ENCODE measurements at regions not wholly inside any gene's neighbourhood (a gene's known extent, or its start where the extent isn't known, plus 50 kb on each side); places are given as distances from the start of the nearest gene placed in this dataset.
A peak's percentile ranks its signal among the peaks of the same experiment; 100 is the strongest.
"Not testable (repeated sequence)": the region's sequence is repeated elsewhere in the genome, so short reads cannot be mapped to it uniquely, and the experiment has no call there.

DNA sequence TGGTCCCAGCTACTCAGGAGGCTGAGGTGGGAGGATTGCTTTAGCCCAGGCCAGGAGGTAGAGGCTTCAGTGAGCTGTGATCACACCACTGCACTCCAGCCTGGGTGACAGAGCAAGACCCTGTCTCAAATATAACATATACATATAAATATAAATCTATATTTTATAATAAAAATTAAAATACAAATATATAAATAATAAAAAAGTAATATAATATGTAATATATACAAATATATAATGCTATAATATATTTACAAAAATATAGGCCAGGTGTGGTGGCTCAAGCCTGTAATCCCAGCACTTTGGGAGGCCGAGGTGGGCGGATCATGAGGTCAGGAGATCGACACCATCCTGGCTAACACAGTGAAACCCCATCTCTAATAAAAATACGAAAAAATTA is 131.4 kb downstream of the MFAP3L start:
- DNase-seq (ENCODE audit: low spot score): not testable (repeated sequence)

DNA sequence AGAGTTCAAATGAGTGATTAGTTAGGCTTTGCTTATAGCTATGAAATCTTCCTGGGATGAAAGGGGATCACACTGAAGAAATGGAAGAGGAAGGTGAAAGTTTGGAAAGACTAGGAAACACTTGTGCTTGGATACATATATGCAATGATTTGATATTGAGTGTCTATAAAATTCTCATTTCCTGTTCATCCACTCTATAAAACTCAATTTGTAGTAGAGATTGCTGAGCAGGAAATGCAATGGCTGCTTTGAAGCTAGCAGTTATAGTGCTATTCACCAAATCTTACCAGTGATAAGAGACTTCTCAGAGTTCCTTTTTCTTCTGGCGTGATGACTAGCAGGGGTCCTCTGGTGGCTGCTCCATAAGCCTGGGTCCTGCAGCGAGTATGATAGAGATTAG is 128.1 kb upstream of the HPF1 start:
- DNase-seq (ENCODE audit: low spot score): no peak

DNA sequence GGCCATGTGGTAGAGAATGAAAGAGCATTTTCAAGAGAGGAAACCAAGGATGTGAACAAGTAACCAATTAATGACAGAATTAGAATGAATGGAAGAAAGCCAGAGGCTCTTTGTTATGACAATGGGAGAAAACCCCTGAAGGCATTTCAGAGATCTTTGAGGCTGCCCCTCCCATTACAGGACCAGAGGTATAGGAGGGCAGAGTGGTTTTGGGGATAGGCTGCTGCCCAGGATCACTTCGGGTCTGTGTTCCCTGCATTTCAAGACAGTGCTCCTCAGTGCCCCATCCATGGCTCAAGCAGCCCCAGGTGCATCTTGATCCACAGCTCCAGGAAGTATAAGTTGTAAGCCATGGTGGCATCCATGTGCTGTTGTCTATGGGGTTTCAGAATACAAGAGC is 124.0 kb upstream of the HPF1 start:
- DNase-seq (ENCODE audit: low spot score): no peak

DNA sequence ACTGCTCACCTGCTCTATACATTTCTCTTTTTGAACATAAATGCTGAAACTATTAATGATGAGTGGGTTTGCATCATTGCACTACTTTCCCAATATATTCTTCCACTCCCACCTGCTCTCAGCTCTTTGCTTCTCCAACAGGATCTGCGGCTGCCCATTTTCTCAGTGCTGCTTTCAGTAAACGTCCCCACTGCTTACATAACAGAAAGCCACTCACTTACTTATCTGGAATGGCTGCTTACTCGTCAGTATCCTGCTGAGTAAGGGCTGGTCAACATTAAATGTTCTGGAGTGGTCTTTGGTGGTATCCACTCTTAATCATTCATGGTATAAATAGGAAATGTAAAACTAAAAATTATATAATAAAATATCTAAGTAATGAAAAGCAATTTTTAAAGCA is 112.8 kb upstream of the HPF1 start:
- DNase-seq (ENCODE audit: low spot score): no peak

DNA sequence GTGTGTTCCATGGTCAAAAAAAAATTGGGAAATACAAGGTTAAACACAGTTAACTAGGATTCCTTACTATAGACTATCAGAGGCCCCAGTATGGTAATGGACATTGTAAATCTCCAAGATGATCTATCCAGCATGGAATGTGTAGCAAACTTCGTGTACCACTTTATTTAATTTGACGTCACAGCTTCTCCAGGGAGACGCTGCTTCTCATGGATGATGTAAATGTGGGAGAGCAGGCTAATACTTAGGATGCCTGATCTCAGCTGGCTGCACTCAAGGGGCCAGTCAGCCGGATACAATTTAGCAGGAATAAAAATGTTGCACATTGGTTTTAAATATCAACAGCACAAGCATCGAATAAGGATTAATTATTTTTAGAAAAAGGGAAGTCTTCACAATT is 111.7 kb upstream of the HPF1 start:
- DNase-seq (ENCODE audit: low spot score): no peak

DNA sequence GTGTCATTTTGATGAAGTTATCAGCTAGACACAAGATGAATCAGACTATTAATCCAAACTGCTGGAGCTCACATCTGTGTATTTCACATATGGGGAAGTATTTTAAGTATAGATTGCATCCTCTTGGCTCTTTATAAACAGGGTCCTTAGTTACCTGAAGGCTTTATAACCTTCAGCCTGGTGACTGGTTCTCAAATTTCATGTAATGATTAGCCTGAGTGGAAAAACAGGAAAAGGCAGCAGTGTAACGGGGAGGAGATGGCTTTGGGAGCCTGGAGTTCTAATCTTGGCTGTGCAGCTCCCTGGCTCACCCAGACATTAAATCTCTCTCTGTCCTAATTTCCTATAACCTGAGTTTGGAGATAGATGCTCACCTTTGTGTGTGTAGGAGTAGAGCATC is 103.8 kb upstream of the HPF1 start:
- DNase-seq (ENCODE audit: low spot score): no peak

DNA sequence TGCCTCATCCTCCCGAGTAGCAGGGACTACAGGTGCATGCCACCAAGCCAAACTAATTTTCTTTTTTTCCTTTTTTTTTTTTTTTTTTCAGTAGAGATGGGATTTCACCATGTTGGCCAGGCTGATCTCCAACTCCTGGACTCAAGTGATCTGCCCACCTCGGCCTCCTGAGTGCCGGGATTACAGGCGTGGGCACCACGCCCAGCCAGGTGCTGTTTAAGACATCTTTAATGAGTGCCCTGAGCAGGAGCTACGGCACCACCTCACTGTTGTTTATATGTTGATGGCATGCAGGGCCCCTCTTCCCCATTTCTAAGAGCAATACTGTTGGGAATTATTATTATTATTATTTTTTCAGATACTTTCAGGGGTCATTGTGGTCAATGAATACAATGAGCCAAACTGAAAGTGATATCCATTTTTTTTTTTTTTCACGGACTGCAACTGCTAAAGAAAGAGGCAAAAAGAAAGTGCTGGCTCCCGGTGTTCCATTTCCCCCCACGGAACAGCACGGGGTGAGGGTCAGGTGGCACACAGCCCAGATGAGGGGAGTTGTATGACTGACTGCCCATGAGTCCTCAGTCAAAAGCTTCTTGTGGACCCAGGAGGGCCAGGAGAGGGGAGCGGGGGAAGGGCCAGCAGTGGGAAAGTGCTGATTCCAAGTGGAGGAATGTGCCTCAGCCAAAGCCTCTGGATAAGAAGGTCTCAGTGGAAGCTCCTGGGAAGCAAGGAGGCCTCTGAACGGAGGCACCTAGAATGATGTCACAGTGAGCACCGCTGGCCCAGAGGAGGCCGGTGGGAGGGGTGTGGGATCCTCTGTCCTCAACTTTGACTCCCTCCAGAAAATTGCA is 101.8 kb upstream of the HPF1 start:
- DNase-seq (ENCODE audit: low spot score): no peak

DNA sequence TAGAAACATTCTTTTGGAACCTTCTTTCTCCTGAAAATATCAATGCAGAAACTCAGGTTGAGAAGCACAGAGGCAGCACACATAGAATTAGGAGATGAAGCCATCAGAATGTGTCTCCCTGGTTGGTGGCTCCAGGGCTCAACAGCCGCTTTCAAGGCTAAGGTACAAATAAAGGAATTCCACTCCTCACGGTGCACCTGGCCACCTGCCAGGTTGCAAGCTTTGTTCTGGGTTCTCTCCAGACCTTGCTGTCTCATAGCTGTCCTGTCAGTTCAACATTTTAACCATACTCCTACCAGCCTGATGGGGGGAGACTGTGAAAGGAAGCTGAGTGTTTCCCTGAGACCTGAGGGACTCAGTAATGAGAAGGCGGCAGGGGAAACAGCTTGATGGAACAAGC is 96.3 kb upstream of the HPF1 start:
- DNase-seq (ENCODE audit: low spot score): no peak

DNA sequence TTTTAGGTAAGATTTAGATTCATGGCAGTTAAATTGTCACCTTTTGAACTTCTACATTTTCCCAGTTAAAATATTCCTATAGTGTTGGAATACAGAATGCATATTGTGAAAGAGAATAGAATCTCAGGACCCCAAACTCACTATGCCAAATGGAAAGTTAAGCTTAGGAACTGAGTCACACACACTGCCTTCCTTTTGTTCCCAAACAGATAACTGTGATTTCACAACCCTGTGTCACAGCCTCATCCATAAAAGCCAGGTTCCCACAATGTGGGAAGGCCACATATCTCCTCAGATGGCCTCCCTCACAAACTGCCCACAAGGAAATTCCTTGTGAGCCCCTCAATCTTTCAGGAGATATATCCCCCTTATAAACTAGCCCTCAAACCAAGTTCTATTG is 94.7 kb upstream of the HPF1 start:
- DNase-seq (ENCODE audit: low spot score): no peak

DNA sequence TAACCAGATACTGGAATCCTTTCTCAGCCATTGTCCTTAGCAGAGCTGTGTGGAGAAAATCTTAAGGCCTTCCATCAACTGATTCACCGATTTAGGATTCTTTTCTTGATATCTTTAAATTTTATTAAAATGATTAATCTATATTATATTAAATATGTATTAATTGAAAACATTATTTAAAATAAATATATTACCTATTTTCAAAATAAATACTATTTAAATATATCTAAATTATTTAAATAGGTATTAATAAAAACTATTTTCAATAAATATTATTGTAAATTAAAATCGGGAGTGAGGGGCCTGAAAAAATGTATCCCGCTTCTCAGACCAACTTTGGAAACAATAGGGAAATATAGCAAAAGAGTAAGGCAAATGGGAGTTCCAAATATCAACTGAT is 94.0 kb upstream of the HPF1 start:
- DNase-seq (ENCODE audit: low spot score): no peak

DNA sequence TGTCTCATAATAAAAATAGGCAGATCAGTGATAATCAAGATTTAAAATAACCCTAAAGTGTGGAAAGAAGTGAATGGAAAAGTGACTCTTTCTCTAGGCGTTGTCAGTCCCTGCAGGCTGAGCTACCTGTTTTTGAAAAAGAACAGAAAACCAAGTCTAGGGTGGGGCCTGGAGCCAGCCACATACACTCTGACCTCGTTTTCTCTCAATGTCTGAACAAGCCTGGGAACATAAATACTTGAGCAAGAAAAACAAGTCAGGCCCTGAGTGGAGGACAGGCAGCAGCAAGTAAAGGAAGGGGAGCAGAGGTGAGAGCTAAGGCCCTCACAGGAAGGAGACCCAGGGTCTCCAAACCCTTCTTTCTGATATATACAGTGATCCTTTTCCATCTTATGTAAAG is 91.7 kb upstream of the HPF1 start:
- DNase-seq (ENCODE audit: low spot score): no peak

DNA sequence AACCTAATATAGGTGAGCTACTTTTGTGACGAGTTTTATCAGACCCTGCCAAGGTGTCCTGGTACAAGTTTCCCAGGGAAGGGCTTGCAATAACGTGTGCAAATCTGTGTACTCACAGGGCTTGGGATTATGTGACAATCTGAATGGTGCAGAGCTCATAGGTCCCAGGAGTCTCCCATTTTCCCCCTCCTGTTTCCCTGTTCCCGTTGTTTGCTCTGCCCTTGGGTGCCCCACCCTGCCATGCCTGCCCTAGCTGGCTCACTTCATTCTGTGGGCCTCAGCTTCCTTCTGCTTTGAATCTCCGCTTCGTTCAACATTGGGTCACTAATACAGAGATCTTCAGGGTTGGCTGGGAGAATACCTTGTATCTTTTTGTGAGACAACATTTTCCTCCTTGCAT is 90.3 kb upstream of the HPF1 start:
- DNase-seq (ENCODE audit: low spot score): no peak

DNA sequence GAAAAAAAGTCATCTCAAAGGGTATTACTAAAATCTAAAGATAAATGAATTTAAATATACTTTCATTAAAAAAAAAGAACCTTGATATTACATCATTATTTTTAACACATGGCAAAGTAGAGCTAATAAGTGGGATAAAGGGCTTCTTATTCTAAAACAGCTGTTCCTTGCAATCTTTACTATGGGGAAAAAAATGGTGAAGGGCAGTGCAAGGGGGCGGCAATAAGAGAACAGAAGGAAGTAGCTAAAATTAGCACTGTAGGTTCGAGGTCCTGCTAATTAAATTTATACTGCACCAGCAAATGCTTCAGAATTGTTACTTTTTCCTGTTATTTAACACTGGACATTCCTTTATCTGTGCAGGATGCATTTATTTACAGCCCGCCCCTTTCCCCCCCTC is 89.4 kb upstream of the HPF1 start:
- no peak for DNase-seq (ENCODE audit: low spot score)

DNA sequence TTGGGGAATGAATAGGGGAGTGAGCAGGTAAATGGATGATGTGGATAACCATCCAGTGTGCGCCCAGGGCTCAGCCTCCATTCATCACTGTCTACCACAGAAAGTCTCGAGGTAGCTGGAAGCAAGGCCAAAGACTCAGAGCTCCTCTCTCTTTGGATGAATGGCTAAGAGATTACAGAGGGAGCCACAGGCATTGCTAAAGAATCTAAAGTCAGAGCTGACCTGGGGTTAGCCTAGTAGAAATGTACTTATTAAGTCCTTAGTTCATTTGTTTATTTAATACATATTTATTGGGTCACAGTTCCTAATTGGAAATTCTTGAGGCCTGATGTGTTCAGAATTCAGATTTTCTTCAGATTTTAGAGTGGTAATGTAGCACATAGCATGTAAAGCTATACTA is 88.7 kb upstream of the HPF1 start:
- DNase-seq (ENCODE audit: low spot score): peak; percentile 8

DNA sequence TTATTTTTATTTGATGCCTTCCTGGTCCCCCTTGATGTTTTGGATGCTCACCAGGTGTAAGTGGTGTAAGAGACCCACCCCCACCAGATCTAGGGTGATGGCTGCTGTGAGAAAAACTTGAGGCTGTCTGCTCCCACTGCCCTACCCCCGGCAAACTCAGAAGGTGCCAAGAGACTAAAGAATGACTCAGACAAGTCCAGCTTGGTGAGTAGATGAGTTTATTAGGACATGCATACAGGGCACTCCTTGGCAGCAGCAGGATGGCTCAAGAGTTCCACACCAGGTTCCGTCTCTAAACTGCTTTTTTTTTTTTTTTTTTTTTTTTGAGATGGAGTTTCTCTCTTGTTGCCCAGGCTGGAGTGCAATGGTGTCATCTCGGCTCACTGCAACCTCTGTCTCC is 84.0 kb upstream of the HPF1 start:
- no peak for DNase-seq (ENCODE audit: low spot score)

DNA sequence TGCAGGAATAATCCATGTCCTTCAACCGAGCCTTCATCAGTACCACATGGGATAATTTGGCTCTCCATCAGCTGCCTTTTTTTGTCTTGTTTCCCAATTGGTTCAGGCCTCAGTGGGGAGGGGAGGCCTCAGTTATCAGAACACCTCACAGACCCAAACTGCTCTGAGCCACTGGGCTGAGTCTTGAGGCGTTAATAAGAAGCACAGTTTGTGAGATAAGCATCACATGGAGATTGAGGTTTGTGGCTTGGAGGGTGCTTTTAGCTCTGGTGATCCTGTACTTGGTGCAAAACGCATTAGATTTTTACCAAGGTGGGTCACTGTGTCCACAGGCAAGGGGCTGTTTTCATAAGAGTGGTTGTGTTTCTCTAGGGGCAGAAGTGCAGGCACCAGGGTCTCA is 82.8 kb upstream of the HPF1 start:
- no peak for DNase-seq (ENCODE audit: low spot score)

DNA sequence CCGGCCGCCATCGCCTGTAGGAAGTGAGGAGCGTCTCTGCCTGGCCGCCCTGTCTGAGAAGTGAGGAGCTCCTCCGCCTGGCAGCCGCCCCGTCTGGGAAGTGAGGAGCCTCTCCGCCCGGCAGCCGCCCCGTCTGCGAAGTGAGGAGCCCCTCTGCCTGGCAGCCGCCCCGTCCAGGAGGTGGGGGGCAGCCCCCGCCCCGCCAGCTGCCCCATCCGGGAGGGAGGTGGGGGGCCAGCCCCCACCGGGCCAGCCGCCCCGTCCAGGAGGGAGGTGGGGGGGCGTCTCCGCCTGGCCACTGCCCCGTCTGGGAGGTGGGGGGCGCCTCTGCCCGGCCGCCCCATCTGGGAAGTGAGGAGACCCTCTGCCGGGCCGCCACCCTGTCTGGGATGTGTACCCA is 70.6 kb upstream of the HPF1 start:
- not testable (repeated sequence) for DNase-seq (ENCODE audit: low spot score)

DNA sequence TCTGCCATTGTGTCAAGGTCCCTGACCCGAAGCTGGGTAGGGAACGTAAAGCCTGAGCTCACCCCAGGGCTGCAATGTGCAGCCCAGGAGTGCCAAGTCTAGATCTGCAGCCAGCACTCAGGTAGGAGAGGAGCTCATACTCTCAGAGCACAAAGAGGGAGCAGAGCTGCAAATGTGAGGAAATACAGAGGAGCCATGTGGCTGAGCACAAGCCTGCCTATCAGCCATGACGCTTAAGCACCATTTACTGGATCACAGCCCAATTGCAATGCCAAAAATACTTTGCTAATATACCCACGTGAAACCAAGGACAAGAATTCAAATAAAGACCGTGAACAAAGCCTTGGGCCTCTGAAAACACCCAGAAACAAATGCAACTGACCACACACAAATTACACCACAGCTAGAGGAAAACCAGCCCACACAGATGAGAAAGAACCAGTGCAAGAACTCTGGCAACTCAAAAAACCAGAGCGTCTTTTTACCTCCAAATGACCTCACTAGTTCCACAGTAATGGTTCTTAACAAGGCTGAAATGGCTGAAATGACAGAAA is 69.0 kb upstream of the HPF1 start:
- DNase-seq (ENCODE audit: low spot score): no peak

DNA sequence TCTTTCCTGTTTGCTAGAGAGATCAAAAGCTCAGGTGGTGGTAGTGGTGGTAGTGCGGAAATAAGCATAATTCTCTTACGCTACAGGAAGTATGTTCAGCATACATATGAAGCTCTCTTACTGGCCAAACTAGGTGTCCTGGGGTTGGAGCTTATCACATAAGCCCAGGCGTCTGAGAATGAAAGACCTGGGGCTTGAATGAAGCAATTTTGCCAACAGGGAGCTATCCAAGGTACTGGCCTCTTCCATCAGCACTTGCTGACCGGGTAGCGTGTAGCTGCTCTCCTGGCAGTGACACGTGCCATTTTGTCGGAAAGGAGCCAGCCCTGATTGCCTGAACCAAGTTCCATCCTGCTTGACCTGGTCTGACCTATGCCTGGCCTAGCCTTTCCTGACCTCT is 65.9 kb upstream of the HPF1 start:
- peak; percentile 38 for DNase-seq (ENCODE audit: low spot score)

DNA sequence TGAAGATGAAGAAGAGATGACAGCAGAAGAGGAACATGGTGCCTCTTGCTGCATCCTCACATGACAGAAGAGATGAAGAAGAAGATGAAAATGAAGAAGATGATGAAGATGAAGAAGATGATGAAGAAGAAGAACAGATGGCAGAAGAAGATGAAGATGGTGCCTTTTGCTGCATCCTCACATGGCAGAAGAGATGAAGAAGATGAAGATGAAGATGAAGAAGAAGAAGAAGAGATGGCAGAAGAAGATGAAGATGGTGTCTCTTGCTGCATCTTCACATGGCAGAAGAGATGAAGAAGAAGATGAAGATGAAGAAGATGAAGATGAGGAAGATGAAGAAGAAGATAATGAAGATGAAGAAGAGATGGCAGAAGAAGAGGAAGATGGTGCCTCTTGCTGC is 63.7 kb upstream of the HPF1 start:
- no peak for DNase-seq (ENCODE audit: low spot score)

DNA sequence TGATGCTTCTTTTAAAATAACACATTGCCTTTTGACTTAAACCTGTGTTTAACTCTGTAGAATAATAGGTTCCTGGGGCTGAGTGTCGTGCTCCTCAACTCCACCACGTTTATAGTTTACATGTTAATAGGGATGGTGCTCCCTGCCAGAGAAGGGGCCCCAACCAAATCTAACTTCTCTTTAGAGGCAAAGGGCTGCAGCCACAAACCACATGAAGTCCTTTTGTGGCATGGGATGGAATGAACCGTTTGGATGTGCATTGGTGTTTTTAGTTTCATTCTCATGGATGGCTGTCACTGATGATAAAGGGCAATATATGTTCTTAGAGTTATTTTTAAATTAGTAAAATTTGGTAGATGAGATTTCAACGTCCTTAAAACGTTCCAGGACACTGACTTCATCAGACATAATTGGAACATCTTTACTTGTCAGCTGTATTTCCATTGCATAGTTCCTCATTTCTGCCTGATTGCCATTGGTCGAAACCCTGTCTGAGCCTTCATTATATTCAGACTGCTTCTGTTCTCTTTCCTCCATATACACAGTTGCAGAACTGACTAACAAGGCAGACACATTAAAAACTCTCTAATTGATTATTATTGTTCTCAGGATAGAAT is 60.4 kb upstream of the HPF1 start:
- DNase-seq (ENCODE audit: low spot score): no peak

DNA sequence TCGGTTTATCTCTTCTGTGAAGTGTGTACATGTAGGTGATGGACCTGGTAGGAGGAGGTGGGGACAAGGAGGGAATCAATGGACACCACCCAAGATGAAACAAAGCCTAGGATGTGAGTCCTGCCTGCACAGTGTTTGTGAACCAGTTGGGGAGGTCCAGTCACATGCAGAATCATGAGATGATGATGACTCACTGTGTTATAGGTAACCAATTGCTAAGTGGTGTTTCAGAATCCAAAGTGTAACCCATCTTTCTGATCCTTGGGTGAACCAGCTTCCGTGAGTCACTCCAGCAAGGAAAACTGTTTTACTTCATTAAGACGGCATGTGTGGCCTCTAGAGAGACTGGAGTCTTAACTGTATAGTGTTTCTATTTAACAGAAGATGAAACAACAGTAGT is 57.9 kb upstream of the HPF1 start:
- DNase-seq (ENCODE audit: low spot score): no peak

DNA sequence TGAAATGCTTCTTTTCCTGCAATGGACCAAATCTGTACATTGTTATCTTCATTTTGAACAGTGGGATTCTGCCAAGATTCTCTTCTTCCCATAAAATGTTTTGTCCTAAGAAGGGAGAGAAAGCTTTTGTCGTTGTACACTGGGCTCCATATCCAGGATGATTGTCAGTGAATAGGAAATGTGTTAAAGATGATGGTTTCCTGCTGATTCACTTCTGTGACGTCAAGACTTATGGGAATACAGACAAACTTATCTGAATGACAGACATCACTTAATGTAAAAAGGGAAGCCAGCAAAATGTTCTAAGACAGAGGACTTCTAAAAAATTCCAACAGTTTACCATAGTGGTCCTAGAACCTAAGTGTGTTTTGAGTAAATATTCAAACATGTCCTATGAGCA is 53.7 kb upstream of the HPF1 start:
- DNase-seq (ENCODE audit: low spot score): no peak

Measured in hepatic stellate cell (primary cell).